ENCODE measurements at regions not wholly inside any gene's neighbourhood (a gene's known extent, or its start where the extent isn't known, plus 50 kb on each side); places are given as distances from the start of the nearest gene placed in this dataset.

DNA sequence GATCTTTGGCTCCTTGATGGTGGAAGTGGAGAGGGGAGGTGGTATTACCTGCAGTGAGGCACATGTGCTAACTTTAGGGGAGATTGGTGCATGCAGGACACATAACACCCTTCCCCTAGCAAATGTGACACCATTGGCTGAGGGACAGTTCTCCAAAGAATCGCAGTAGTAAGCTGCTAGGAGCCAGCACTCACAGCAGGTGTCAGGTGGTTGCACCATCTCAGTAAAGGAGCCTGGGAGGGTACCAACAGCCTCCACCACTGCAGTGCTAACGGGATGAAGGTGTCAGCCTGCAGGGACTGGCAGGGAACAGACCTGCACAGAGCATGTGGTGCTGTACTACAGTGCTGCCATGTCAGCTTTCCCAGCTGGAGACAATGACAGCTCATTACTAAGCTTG is 127.3 kb upstream of the PIEZO2 start:
- no peak for FAIRE-seq
- Histone ChIP-seq H3K36me3 (ENCODE audit: control insufficient read depth, insufficient read depth, low read length) (no peaks in the 10 kb centered on the region), H3K4me2 (ENCODE audit: insufficient read depth, low read length) (no peak overlapping the region), H3K9me1 (ENCODE audit: control insufficient read depth, insufficient read depth, low read length) (no peaks in the 10 kb centered on the region), H3K4me1 (replicated peaks in 1 of 2; ENCODE audit: control insufficient read depth in 2 of 2, insufficient read depth in 2 of 2, low read length in 2 of 2) (no peaks in the 10 kb centered on the region), H3K79me2 (ENCODE audit: control insufficient read depth, insufficient read depth, low read length) (no peaks in the 10 kb centered on the region), H2AFZ (ENCODE audit: low read depth, low read length) (no peak overlapping the region), H3K27me3 (ENCODE audit: control insufficient read depth in 2 of 2, insufficient read depth in 2 of 2, low read length in 2 of 2) (no peaks in the 10 kb centered on the region), H3K4me3 (no peak overlapping the region), H4K20me1 (replicated peaks; ENCODE audit: control insufficient read depth, insufficient read depth, low read length) (no peaks in the 10 kb centered on the region), H3K9ac (ENCODE audit: insufficient read depth in 1 of 2, low read depth in 2 of 2, low read length in 2 of 2) (no peak overlapping the region), H3K9me3 (replicated peaks; ENCODE audit: control insufficient read depth, insufficient read depth, low read depth, low read length) (no peaks in the 10 kb centered on the region), H3K27ac (ENCODE audit: extremely low read depth, low read depth, low read length) (no peak overlapping the region)
- no peak for TF ChIP-seq FOXJ2 (tag; IDR thresholded peaks at IDR 0.05)
- no peak for TF ChIP-seq LARP7 (IDR thresholded peaks at IDR 0.05)
- TF ChIP-seq GATA2 (CRISPR knock-in tag; IDR thresholded peaks at IDR 0.05) = no peak
- TF ChIP-seq SREBF2 (CRISPR knock-in tag; IDR thresholded peaks at IDR 0.05) = no peak
- TF ChIP-seq ZNF76 (CRISPR knock-in tag; IDR thresholded peaks at IDR 0.05; ENCODE audit: borderline replicate concordance) = no peak
- TF ChIP-seq, protein P1, sequence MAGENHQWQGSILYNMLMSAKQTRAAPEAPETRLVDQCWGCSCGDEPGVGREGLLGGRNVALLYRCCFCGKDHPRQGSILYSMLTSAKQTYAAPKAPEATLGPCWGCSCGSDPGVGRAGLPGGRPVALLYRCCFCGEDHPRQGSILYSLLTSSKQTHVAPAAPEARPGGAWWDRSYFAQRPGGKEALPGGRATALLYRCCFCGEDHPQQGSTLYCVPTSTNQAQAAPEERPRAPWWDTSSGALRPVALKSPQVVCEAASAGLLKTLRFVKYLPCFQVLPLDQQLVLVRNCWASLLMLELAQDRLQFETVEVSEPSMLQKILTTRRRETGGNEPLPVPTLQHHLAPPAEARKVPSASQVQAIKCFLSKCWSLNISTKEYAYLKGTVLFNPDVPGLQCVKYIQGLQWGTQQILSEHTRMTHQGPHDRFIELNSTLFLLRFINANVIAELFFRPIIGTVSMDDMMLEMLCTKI (IDR thresholded peaks at IDR 0.05; ENCODE audit: partially characterized antibody) = no peak
- intact Hi-C loops (cut with micrococcal nuclease) (no loop called here), in situ Hi-C loops (cut with MboI) (no loop called here)
- DNase-seq (ENCODE audit: extremely low read depth in 1 of 4, low spot score in 3 of 4) = no peak
- ATAC-seq = no peak
- ChIA-PET POLR2A (no interaction called here), CTCF (ENCODE audit: low intra/inter-chr PET ratio) (no interaction called here)
- WGBS (ENCODE audit: insufficient coverage, low coverage, missing lambda C conversion rate) = 0% methylated on average over 2 of the region's 2 CpGs
- BruUV-seq (replicated peaks) = no TSS peak

Data from K562 (cell line).